ENCODE measurements at regions not wholly inside any gene's neighbourhood (a gene's known extent, or its start where the extent isn't known, plus 50 kb on each side); places are given as distances from the start of the nearest gene placed in this dataset.

DNA sequence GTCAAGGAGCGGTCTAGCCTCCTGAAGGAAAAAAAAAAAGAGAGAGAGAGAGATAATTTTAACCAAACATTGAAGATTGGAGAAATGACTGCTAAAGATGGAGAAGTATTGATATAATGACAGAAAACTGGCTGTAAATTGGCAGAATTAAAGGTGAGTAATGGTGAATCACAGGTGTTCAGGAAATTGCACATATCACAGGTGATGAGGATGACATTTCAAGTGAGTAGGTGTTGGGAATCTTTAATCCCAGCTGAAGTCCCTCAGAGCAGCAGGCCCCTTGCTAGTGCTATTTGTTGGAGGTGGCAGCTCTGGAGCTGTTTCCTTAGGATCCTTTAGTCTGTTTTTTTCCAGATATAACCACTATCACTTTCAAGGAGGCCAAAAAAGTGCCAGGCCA, 678.4 kb upstream of the VRK2 start:
- no peak for FAIRE-seq
- H3K9me1 ChIP-seq (replicated peaks; ENCODE audit: control insufficient read depth, extremely low read depth, insufficient read depth, low read length): no peaks in the 10 kb centered on the region
- BruUV-seq (replicated peaks): no TSS peak
- no peaks in the 10 kb centered on the region for H3K36me3 ChIP-seq (ENCODE audit: control insufficient read depth in 2 of 2, extremely low read depth in 1 of 2, insufficient read depth in 2 of 2, low read length in 2 of 2)
- no peaks in the 10 kb centered on the region for H3K9me3 ChIP-seq (replicated peaks; ENCODE audit: control insufficient read depth, insufficient read depth, low read length)
- intact Hi-C loops (cut with micrococcal nuclease) (no loop called here), dilution Hi-C loops (cut with MboI; ENCODE audit: extremely low pct_ligation_motif_present, low sequenced_read_pairs) (no loop called here)
- TF ChIP-seq JUN (IDR thresholded peaks at IDR 0.05; ENCODE audit: borderline replicate concordance, insufficient read depth, insufficient read length, low read depth) (no peak), POLR2A (IDR thresholded peaks at IDR 0.05; ENCODE audit: low read depth, low read length) (no peak), FOS (IDR thresholded peaks at IDR 0.05; ENCODE audit: borderline replicate concordance, insufficient read depth, low read length) (no peak), EZH2 (IDR thresholded peaks at IDR 0.05; ENCODE audit: borderline replicate concordance, low read depth, low read length, severe bottlenecking) (no peak), MAX (IDR thresholded peaks at IDR 0.05; ENCODE audit: insufficient read depth, insufficient read length) (no peak), GATA2 (IDR thresholded peaks at IDR 0.05; ENCODE audit: insufficient read depth, insufficient read length, low read depth, low read length) (no peak), POLR2AphosphoS5 (IDR thresholded peaks at IDR 0.05; ENCODE audit: insufficient read depth, low read depth, low read length) (no peak), MYC (IDR thresholded peaks at IDR 0.05; ENCODE audit: low read depth, low read length) (no peak)
- TF ChIP-seq, protein P1, sequence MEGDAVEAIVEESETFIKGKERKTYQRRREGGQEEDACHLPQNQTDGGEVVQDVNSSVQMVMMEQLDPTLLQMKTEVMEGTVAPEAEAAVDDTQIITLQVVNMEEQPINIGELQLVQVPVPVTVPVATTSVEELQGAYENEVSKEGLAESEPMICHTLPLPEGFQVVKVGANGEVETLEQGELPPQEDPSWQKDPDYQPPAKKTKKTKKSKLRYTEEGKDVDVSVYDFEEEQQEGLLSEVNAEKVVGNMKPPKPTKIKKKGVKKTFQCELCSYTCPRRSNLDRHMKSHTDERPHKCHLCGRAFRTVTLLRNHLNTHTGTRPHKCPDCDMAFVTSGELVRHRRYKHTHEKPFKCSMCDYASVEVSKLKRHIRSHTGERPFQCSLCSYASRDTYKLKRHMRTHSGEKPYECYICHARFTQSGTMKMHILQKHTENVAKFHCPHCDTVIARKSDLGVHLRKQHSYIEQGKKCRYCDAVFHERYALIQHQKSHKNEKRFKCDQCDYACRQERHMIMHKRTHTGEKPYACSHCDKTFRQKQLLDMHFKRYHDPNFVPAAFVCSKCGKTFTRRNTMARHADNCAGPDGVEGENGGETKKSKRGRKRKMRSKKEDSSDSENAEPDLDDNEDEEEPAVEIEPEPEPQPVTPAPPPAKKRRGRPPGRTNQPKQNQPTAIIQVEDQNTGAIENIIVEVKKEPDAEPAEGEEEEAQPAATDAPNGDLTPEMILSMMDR (IDR thresholded peaks at IDR 0.05; ENCODE audit: extremely low read depth in 1 of 2, insufficient read depth in 1 of 2, low read depth in 1 of 2, low read length in 2 of 2): no peak
- CTCF ChIA-PET: no interaction called here
- H4K20me1 ChIP-seq (replicated peaks; ENCODE audit: control insufficient read depth, extremely low read depth, insufficient read depth, low read length): no peaks in the 10 kb centered on the region
- H3K4me2 ChIP-seq (ENCODE audit: insufficient read depth, low read length): no peak overlapping the region
- no peak overlapping the region for H3K27ac ChIP-seq (ENCODE audit: insufficient read depth, low read depth, low read length)
- POLR2A ChIA-PET: no interaction called here
- H3K9ac ChIP-seq (replicated peaks; ENCODE audit: extremely low read depth, insufficient read depth, low read length): no peak overlapping the region
- DNase-seq (ENCODE audit: low read depth, low spot score): no peak
- no peaks in the 10 kb centered on the region for H3K79me2 ChIP-seq (ENCODE audit: control insufficient read depth, insufficient read depth, low read length)
- no peak overlapping the region for H3K4me3 ChIP-seq (replicated peaks in 1 of 3; ENCODE audit: insufficient read depth in 1 of 3, low read depth in 1 of 3, low read length in 3 of 3)
- H3K27me3 ChIP-seq (ENCODE audit: control insufficient read depth in 2 of 2, insufficient read depth in 2 of 2, low read length in 2 of 2): no peaks in the 10 kb centered on the region
- no peak overlapping the region for H2AFZ ChIP-seq (ENCODE audit: low read depth, low read length)
- H3K4me1 ChIP-seq (ENCODE audit: control insufficient read depth, extremely low read depth, insufficient read depth, low read length): peaks cover 9% of the 10 kb centered on the region

Measured in endothelial cell of umbilical vein (primary cell).